ENCODE measurements at regions not wholly inside any gene's neighbourhood (a gene's known extent, or its start where the extent isn't known, plus 50 kb on each side); places are given as distances from the start of the nearest gene placed in this dataset.
A peak's percentile ranks its signal among the peaks of the same experiment; 100 is the strongest.
"Not testable (repeated sequence)": the region's sequence is repeated elsewhere in the genome, so short reads cannot be mapped to it uniquely, and the experiment has no call there.

- Mint-ChIP-seq H3K4me3 (no peak overlapping the region), H3K27me3 (no peaks in the 10 kb centered on the region), H3K36me3 (peaks cover 3% of the 10 kb centered on the region), H3K27ac (no peak overlapping the region), H3K4me1 (ENCODE audit: low read depth) (no peaks in the 10 kb centered on the region), H3K9me3 (ENCODE audit: low read depth) (peaks cover 5% of the 10 kb centered on the region)
Measured at GRCh38 chr3:27614592-27614991, 107.5 kb downstream of the EOMES start.

GRCh38 chr3:27613846-27614500 is 108.2 kb downstream of the EOMES start:
- H3K4me1 Mint-ChIP-seq (ENCODE audit: low read depth) = no peaks in the 10 kb centered on the region
- H3K9me3 Mint-ChIP-seq (ENCODE audit: low read depth) = peaks cover 5% of the 10 kb centered on the region
- H3K27me3 Mint-ChIP-seq = no peaks in the 10 kb centered on the region
- no peak overlapping the region for H3K4me3 Mint-ChIP-seq
- no peak overlapping the region for H3K27ac Mint-ChIP-seq
- peaks cover 3% of the 10 kb centered on the region for H3K36me3 Mint-ChIP-seq

- H3K27me3 Mint-ChIP-seq = no peaks in the 10 kb centered on the region
- peaks cover 3% of the 10 kb centered on the region for H3K36me3 Mint-ChIP-seq
- H3K4me1 Mint-ChIP-seq (ENCODE audit: low read depth) = no peaks in the 10 kb centered on the region
- no peak overlapping the region for H3K4me3 Mint-ChIP-seq
- no peak overlapping the region for H3K27ac Mint-ChIP-seq
- peaks cover 5% of the 10 kb centered on the region for H3K9me3 Mint-ChIP-seq (ENCODE audit: low read depth)
Measured at GRCh38 chr3:27610800-27611525, 111.2 kb downstream of the EOMES start.

GRCh38 chr3:27607370-27607769 is 114.8 kb downstream of the EOMES start:
- no peaks in the 10 kb centered on the region for H3K36me3 Mint-ChIP-seq
- no peak overlapping the region for H3K27ac Mint-ChIP-seq
- H3K27me3 Mint-ChIP-seq = no peaks in the 10 kb centered on the region
- no peak overlapping the region for H3K4me3 Mint-ChIP-seq
- no peaks in the 10 kb centered on the region for H3K4me1 Mint-ChIP-seq (ENCODE audit: low read depth)
- peaks cover 3% of the 10 kb centered on the region for H3K9me3 Mint-ChIP-seq (ENCODE audit: low read depth)

GRCh38 chr3:27606537-27606936 is 115.6 kb downstream of the EOMES start:
- Mint-ChIP-seq H3K9me3 (ENCODE audit: low read depth) (peaks cover 3% of the 10 kb centered on the region), H3K4me3 (no peak overlapping the region), H3K27ac (no peak overlapping the region), H3K27me3 (no peaks in the 10 kb centered on the region), H3K4me1 (ENCODE audit: low read depth) (no peaks in the 10 kb centered on the region), H3K36me3 (no peaks in the 10 kb centered on the region)

- not testable (repeated sequence) for H3K9me3 Mint-ChIP-seq (ENCODE audit: low read depth); H3K4me3 Mint-ChIP-seq; H3K27me3 Mint-ChIP-seq; H3K4me1 Mint-ChIP-seq (ENCODE audit: low read depth); H3K27ac Mint-ChIP-seq; H3K36me3 Mint-ChIP-seq
Measured at GRCh38 chr3:27601311-27601710, 117.1 kb upstream of the SLC4A7 start.

GRCh38 chr3:27599741-27600140 is 115.6 kb upstream of the SLC4A7 start:
- H3K4me1 Mint-ChIP-seq (ENCODE audit: low read depth); H3K27me3 Mint-ChIP-seq; H3K9me3 Mint-ChIP-seq (ENCODE audit: low read depth); H3K27ac Mint-ChIP-seq; H3K4me3 Mint-ChIP-seq; H3K36me3 Mint-ChIP-seq: not testable (repeated sequence)

- H3K4me1 Mint-ChIP-seq (ENCODE audit: low read depth) = peaks cover 3% of the 10 kb centered on the region
- no peak overlapping the region for H3K27ac Mint-ChIP-seq
- no peak overlapping the region for H3K4me3 Mint-ChIP-seq
Measured at GRCh38 chr3:27596921-27597320, 112.7 kb upstream of the SLC4A7 start.

GRCh38 chr3:27596334-27596841 is 112.2 kb upstream of the SLC4A7 start:
- H3K9me3 Mint-ChIP-seq (ENCODE audit: low read depth) = peaks cover 5% of the 10 kb centered on the region
- no peak overlapping the region for H3K4me3 Mint-ChIP-seq
- no peak overlapping the region for H3K27ac Mint-ChIP-seq

More at GRCh38 chr3:27596921-27597320, 112.7 kb upstream of the SLC4A7 start:
- Mint-ChIP-seq H3K9me3 (ENCODE audit: low read depth) (peaks cover 1% of the 10 kb centered on the region), H3K36me3 (no peaks in the 10 kb centered on the region), H3K27me3 (no peaks in the 10 kb centered on the region)

GRCh38 chr3:27594096-27594690 is 110.0 kb upstream of the SLC4A7 start:
- Mint-ChIP-seq H3K36me3 (no peaks in the 10 kb centered on the region), H3K4me1 (ENCODE audit: low read depth) (peaks cover 26% of the 10 kb centered on the region), H3K27me3 (no peaks in the 10 kb centered on the region)

More at GRCh38 chr3:27596334-27596841, 112.2 kb upstream of the SLC4A7 start:
- peaks cover 8% of the 10 kb centered on the region for H3K4me1 Mint-ChIP-seq (ENCODE audit: low read depth)
- H3K36me3 Mint-ChIP-seq = no peaks in the 10 kb centered on the region
- H3K27me3 Mint-ChIP-seq = no peaks in the 10 kb centered on the region

GRCh38 chr3:27593173-27593572 is 109.0 kb upstream of the SLC4A7 start:
- no peaks in the 10 kb centered on the region for H3K27me3 Mint-ChIP-seq
- H3K4me1 Mint-ChIP-seq (ENCODE audit: low read depth) = peaks cover 26% of the 10 kb centered on the region
- H3K36me3 Mint-ChIP-seq = no peaks in the 10 kb centered on the region
- H3K27ac Mint-ChIP-seq = no peak overlapping the region
- H3K9me3 Mint-ChIP-seq (ENCODE audit: low read depth) = peaks cover 5% of the 10 kb centered on the region
- H3K4me3 Mint-ChIP-seq = no peak overlapping the region

More at GRCh38 chr3:27594096-27594690, 110.0 kb upstream of the SLC4A7 start:
- Mint-ChIP-seq H3K27ac (no peak overlapping the region), H3K9me3 (ENCODE audit: low read depth) (peaks cover 5% of the 10 kb centered on the region), H3K4me3 (no peak overlapping the region)

GRCh38 chr3:27591312-27592210 is 107.4 kb upstream of the SLC4A7 start:
- H3K9me3 Mint-ChIP-seq (ENCODE audit: low read depth) = peaks cover 5% of the 10 kb centered on the region
- peak overlapping the region; percentile 63 for H3K4me3 Mint-ChIP-seq
- H3K27ac Mint-ChIP-seq = peak overlapping the region; percentile 72
- no peaks in the 10 kb centered on the region for H3K27me3 Mint-ChIP-seq
- H3K4me1 Mint-ChIP-seq (ENCODE audit: low read depth) = peaks cover 26% of the 10 kb centered on the region
- H3K36me3 Mint-ChIP-seq = no peaks in the 10 kb centered on the region

- H3K4me3 Mint-ChIP-seq = peak overlapping the region; percentile 63
- no peaks in the 10 kb centered on the region for H3K36me3 Mint-ChIP-seq
- peaks cover 5% of the 10 kb centered on the region for H3K9me3 Mint-ChIP-seq (ENCODE audit: low read depth)
- peaks cover 26% of the 10 kb centered on the region for H3K4me1 Mint-ChIP-seq (ENCODE audit: low read depth)
- peak overlapping the region; percentile 72 for H3K27ac Mint-ChIP-seq
- no peaks in the 10 kb centered on the region for H3K27me3 Mint-ChIP-seq
Measured at GRCh38 chr3:27590437-27591298, 106.5 kb upstream of the SLC4A7 start.

- H3K27me3 Mint-ChIP-seq = no peaks in the 10 kb centered on the region
- H3K9me3 Mint-ChIP-seq (ENCODE audit: low read depth) = peaks cover 5% of the 10 kb centered on the region
- no peak overlapping the region for H3K4me3 Mint-ChIP-seq
- H3K27ac Mint-ChIP-seq = peak overlapping the region; percentile 0
- H3K36me3 Mint-ChIP-seq = no peaks in the 10 kb centered on the region
- H3K4me1 Mint-ChIP-seq (ENCODE audit: low read depth) = peaks cover 26% of the 10 kb centered on the region
Measured at GRCh38 chr3:27589795-27590194, 105.6 kb upstream of the SLC4A7 start.

Data from activated naive CD8-positive, alpha-beta T cell (primary cell).